ENCODE measurements at regions not wholly inside any gene's neighbourhood (a gene's known extent, or its start where the extent isn't known, plus 50 kb on each side); places are given as distances from the start of the nearest gene placed in this dataset.

- TF ChIP-seq RBBP5 (IDR thresholded peaks at IDR 0.05; ENCODE audit: borderline replicate concordance, low read depth, low read length) (no peak), EZH2 (IDR thresholded peaks at IDR 0.05; ENCODE audit: low read depth, low read length, severe bottlenecking) (no peak), RNF2 (IDR thresholded peaks at IDR 0.05; ENCODE audit: borderline replicate concordance, low read depth, low read length, missing control alignments, poor library complexity, severe bottlenecking) (no peak), POLR2A (IDR thresholded peaks at IDR 0.05; ENCODE audit: control extremely low read depth in 1 of 2, low read depth in 2 of 2, low read length in 2 of 2) (no peak), TAF1 (IDR thresholded peaks at IDR 0.05; ENCODE audit: low read depth, low read length) (no peak)
Measured at GRCh38 chrX:49754233-49754857, 58.6 kb upstream of the PAGE1 start.

Data from H1 (cell line).